Iris pigment epithelial cell (primary cell): ENCODE measurements at regions not wholly inside any gene's neighbourhood (a gene's known extent, or its start where the extent isn't known, plus 50 kb on each side); places are given as distances from the start of the nearest gene placed in this dataset.
A peak's percentile ranks its signal among the peaks of the same experiment; 100 is the strongest.

Experiments
- DNase-seq: peaks from one replicate; pipeline ENCODE4 v3.0.0-alpha.2; 2011; ENCODE audit warnings: low read depth

- DNase-seq = no peak
Measured at GRCh38 chr3:67870477-67870876, 216.1 kb upstream of the SUCLG2 start.

- peak; percentile 27 for DNase-seq
Measured at GRCh38 chr3:67866571-67866970, 212.2 kb upstream of the SUCLG2 start.

GRCh38 chr3:67864587-67865183, 210.3 kb upstream of the SUCLG2 start:
- no peak for DNase-seq

GRCh38 chr3:67863869-67864268, 209.5 kb upstream of the SUCLG2 start:
- peak; percentile 44 for DNase-seq

GRCh38 chr3:67860429-67860828, 206.0 kb upstream of the SUCLG2 start:
- DNase-seq = no peak

GRCh38 chr3:67858492-67858891, 204.1 kb upstream of the SUCLG2 start:
- no peak for DNase-seq

- DNase-seq = no peak
Measured at GRCh38 chr3:67856718-67857117, 202.3 kb upstream of the SUCLG2 start.

- DNase-seq = no peak
Measured at GRCh38 chr3:67854663-67855062, 200.3 kb upstream of the SUCLG2 start.

GRCh38 chr3:67853520-67853919, 199.1 kb upstream of the SUCLG2 start:
- no peak for DNase-seq

GRCh38 chr3:67848299-67848698, 193.9 kb upstream of the SUCLG2 start:
- DNase-seq = no peak

GRCh38 chr3:67846166-67846565, 191.8 kb upstream of the SUCLG2 start:
- DNase-seq = no peak

- DNase-seq = no peak
Measured at GRCh38 chr3:67832817-67833216, 178.4 kb upstream of the SUCLG2 start.

GRCh38 chr3:67831262-67831661, 176.8 kb upstream of the SUCLG2 start:
- DNase-seq = no peak

GRCh38 chr3:67828486-67829010, 174.1 kb upstream of the SUCLG2 start:
- DNase-seq = no peak

- DNase-seq = no peak
Measured at GRCh38 chr3:67821135-67821534, 166.7 kb upstream of the SUCLG2 start.

GRCh38 chr3:67819447-67819846, 165.0 kb upstream of the SUCLG2 start:
- DNase-seq = no peak

- DNase-seq = no peak
Measured at GRCh38 chr3:67809370-67809935, 155.0 kb upstream of the SUCLG2 start.

GRCh38 chr3:67808906-67809305, 154.5 kb upstream of the SUCLG2 start:
- DNase-seq = no peak

GRCh38 chr3:67804578-67804977, 150.2 kb upstream of the SUCLG2 start:
- no peak for DNase-seq

GRCh38 chr3:67804089-67804488, 149.7 kb upstream of the SUCLG2 start:
- peak; percentile 53 for DNase-seq

GRCh38 chr3:67798412-67798811, 144.0 kb upstream of the SUCLG2 start:
- DNase-seq = no peak

- DNase-seq = no peak
Measured at GRCh38 chr3:67791620-67792019, 137.2 kb upstream of the SUCLG2 start.

GRCh38 chr3:67790043-67790442, 135.6 kb upstream of the SUCLG2 start:
- peak; percentile 70 for DNase-seq

GRCh38 chr3:67788396-67788795, 134.0 kb upstream of the SUCLG2 start:
- DNase-seq = no peak
